Heart right ventricle (tissue), 16 donors: ENCODE measurements at regions not wholly inside any gene's neighbourhood (a gene's known extent, or its start where the extent isn't known, plus 50 kb on each side); places are given as distances from the start of the nearest gene placed in this dataset.

ENCODE experiments used
- ATAC-seq, 8 donors: fragments of 200-7000 bp; cut with Tn5 transposase; one replicate each; pipeline ENCODE4 v1.9.1; 2020; ENCODE audit warnings: mild to moderate bottlenecking in 8 of 8, moderate library complexity in 8 of 8, moderate number of reproducible peaks in 1 of 8
- DNase-seq, 2 donors: peaks; one replicate each; pipeline ENCODE4 v3.0.0-alpha.2; 2020
- H3K27ac ChIP-seq, 10 donors: fragments of 200-600 bp; sonication (generic) in 2 of 10; one replicate each; pipeline versions ENCODE4 v1.5.0 to v1.8.0; 2020 to 2022; ENCODE audit warnings: mild to moderate bottlenecking in 3 of 10
- H3K27me3 ChIP-seq, 7 donors: fragments of 200-600 bp; one replicate each; pipeline ENCODE4 v1.8.0; 2021 to 2022; ENCODE audit warnings: mild to moderate bottlenecking in 2 of 7
- H3K36me3 ChIP-seq, 9 donors: fragments of 200-600 bp; sonication (generic) in 1 of 9; one replicate each; pipeline versions ENCODE4 v1.5.0 to v1.8.0; 2020 to 2022; ENCODE audit warnings: mild to moderate bottlenecking in 2 of 9
- H3K4me1 ChIP-seq, 9 donors: fragments of 200-600 bp; sonication (generic) in 1 of 9; one replicate each; pipeline versions ENCODE4 v1.5.0 to v1.8.0; 2020 to 2022; ENCODE audit warnings: mild to moderate bottlenecking in 4 of 9
- H3K4me3 ChIP-seq, 10 donors: fragments of 200-600 bp; sonication (generic) in 2 of 10; one replicate each; pipeline versions ENCODE4 v1.5.0 to v1.8.0; 2020 to 2022; ENCODE audit warnings: mild to moderate bottlenecking in 7 of 10, moderate library complexity in 2 of 10
- H3K9me3 ChIP-seq, 11 donors: fragments of 200-600 bp in 10 of 11; sonication (generic) in 2 of 11; one replicate each; pipeline versions ENCODE4 v1.5.0 to v1.8.0; 2013 to 2022; ENCODE audit warnings: mild to moderate bottlenecking in 2 of 11, control low read depth in 1 of 11, moderate library complexity in 1 of 11
- WGBS, 2 donors: extraction: QIAGEN DNeasy Blood & Tissue Kit; methylation state at CpG; one replicate each; pipeline ENCODE4 v1.1.7; 2013; ENCODE audit warnings: inconsistent platforms in 1 of 2; 5-methylcytosine and 5-hydroxymethylcytosine counted together
- intact Hi-C, 10 donors: fragments of 100-400 bp; cut with DNase I; formaldehyde crosslinking; loops; one replicate each; pipeline versions ENCODE4 v1.11.1 to v1.14.2; 2022
- TF ChIP-seq, protein P1 (sequence below), 9 donors: fragments of 200-600 bp; sonication (generic) in 2 of 9; IDR thresholded peaks; one replicate each; pipeline versions ENCODE4 v1.5.0 to v1.8.0; 2021 to 2022; ENCODE audit warnings: antibody characterized with exemption in 9 of 9, mild to moderate bottlenecking in 5 of 9, moderate library complexity in 1 of 9
- donor health status: Arrhythmogenic right ventricular cardiomyopathy.
- donor health status: ischemic (EF 13 %, LVEDD 7.1; RV severe dilation, severe dysfunction).
- donor health status: healthy with polysubstance abuse.
- donor health status: DM: no; HTN: yes; CAD: no.
- donor health status: DM: no; HTN: no; CAD: no.
- donor health status: ischemic (EF 25% LVEDD 6.9; RV normal size, moderate dysfunction).
- donor health status: ischemic (EF 25% LVEDD 5.7; RV mildly dilated, moderate dysfunction).
- donor health status: healthy.
- donor health status: DM: yes; HTN: yes; CAD: no.
- donor health status: Ischemic cardiomyopathy.
- donor health status: ischemic (EF 35%, LVEDD 5.7; RV mildly dilated, moderate dysfunction).
- donor health status: nonischemic (EF 11% LVEDD 7.7; RV severe dilation, severe dysfunction).
- donor health status: DM: yes; HTN: yes; CAD: no.
- donor health status: PGD.
- donor health status: ischemic (EF 29% LVEDD 5.4; RV normal size, mild dysfunction).
- donor health status: nonischemic (EF 23%, LVEDD 6.1; RV moderate dilation, normal function).

DNA sequence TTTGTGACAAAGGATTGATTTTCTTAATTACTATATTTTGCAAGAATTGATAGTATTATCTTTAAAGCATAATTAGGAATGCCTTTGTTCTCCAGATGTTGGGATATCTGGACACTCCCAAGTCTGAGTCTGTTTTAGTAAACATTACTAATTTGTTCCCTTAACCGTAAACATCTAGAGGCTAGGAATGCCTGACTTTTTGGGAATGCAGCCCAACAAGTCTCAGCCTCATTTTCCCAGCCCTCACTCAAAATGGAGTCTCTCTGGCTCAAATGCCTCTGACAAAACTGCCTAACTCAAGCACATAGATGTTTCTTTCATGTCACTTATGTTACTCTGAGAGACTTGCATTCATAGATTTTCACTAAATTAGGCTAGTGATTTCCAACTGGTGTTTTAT is 297.0 kb upstream of the CLNK start:
- H3K4me1 ChIP-seq = no peaks in the 10 kb centered on the region
- DNase-seq (no peak), ATAC-seq (no peak)
- no peaks in the 10 kb centered on the region for H3K36me3 ChIP-seq
- intact Hi-C loops = no loop called here
- H3K4me3 ChIP-seq = no peak overlapping the region
- H3K27ac ChIP-seq = no peak overlapping the region
- TF ChIP-seq, protein P1, sequence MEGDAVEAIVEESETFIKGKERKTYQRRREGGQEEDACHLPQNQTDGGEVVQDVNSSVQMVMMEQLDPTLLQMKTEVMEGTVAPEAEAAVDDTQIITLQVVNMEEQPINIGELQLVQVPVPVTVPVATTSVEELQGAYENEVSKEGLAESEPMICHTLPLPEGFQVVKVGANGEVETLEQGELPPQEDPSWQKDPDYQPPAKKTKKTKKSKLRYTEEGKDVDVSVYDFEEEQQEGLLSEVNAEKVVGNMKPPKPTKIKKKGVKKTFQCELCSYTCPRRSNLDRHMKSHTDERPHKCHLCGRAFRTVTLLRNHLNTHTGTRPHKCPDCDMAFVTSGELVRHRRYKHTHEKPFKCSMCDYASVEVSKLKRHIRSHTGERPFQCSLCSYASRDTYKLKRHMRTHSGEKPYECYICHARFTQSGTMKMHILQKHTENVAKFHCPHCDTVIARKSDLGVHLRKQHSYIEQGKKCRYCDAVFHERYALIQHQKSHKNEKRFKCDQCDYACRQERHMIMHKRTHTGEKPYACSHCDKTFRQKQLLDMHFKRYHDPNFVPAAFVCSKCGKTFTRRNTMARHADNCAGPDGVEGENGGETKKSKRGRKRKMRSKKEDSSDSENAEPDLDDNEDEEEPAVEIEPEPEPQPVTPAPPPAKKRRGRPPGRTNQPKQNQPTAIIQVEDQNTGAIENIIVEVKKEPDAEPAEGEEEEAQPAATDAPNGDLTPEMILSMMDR (IDR thresholded peaks at IDR 0.05) = no peak
- 47 to 56% methylated on average over 1 of the region's 1 CpG for WGBS, 2 donors
- H3K27me3 ChIP-seq = no peaks in the 10 kb centered on the region
- H3K9me3 ChIP-seq = no peaks in the 10 kb centered on the region

DNA sequence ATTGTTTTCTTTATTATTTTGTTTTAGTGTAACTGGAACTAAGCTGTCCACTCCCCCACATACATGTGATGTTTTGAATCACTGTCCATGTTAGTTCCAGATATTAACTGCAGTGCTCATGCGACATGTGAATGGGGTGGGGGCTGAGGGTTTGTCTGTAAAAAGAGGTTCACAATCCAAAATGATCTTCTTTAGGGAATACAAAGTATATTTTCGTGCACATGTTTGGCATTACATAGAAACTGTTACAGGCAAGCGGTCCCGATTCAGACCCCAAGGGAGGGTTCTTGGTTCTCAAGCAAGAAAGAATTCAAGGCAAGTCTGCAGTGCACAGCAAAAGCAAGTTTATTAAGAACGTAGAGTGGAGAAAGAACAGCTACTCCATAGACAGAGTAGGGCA is 296.5 kb upstream of the CLNK start:
- no peaks in the 10 kb centered on the region for H3K4me1 ChIP-seq
- TF ChIP-seq, protein P1 (IDR thresholded peaks at IDR 0.05) = no peak
- H3K9me3 ChIP-seq = no peaks in the 10 kb centered on the region
- H3K36me3 ChIP-seq = no peaks in the 10 kb centered on the region
- DNase-seq (no peak), ATAC-seq (no peak)
- intact Hi-C loops = no loop called here
- H3K27ac ChIP-seq = no peak overlapping the region
- no peak overlapping the region for H3K4me3 ChIP-seq
- WGBS, 2 donors = 60 to 68% methylated on average over 5 of the region's 5 CpGs
- no peaks in the 10 kb centered on the region for H3K27me3 ChIP-seq

DNA sequence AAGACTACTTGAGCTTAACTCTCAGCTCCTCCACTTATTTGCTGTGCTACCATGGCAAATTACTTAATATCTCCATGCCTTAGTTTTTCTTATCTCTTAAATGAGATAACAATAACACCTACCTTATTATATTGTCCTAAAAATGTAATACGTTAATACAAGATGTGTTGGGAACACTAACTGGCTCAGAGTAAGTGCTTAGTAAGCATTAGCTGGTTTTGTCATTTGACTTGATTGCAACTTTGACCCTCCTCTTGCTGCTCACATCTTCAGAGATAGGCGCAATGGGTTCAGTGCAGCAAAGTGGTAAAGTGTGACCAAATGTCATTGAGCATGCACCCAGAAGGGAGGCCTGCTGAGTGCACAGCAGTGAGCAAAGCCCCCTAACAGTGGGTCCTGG is 294.5 kb upstream of the CLNK start:
- 89 to 90% methylated on average over 2 of the region's 2 CpGs for WGBS, 2 donors
- Histone ChIP-seq H3K4me3 (no peak overlapping the region), H3K4me1 (no peaks in the 10 kb centered on the region), H3K36me3 (no peaks in the 10 kb centered on the region), H3K27me3 (peaks cover 0 to 5% (median 0%) of the 10 kb centered on the region in 7 donors), H3K27ac (no peak overlapping the region), H3K9me3 (no peaks in the 10 kb centered on the region)
- ATAC-seq = no peak
- TF ChIP-seq, protein P1 (IDR thresholded peaks at IDR 0.05) = no peak
- intact Hi-C loops = no loop called here
- no peak for DNase-seq

DNA sequence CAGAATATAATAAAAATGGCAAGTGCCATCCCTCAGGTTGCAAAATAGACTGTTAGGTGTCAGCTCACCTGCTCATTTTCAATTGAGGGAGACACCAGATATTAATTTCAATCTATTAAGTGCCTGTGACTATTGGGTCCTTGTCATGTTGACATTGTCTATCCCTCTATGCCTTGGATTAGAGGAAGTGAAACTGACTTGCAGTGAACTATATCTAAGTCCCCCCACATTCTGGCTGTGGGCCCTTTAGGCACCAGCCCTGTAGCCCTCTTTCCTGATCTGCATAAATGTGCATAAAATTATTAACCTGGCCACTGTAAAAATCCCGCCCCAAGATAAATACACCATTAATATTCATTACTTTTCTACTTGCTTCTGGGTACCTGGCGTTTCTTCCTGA is 293.0 kb upstream of the CLNK start:
- Histone ChIP-seq H3K4me1 (no peaks in the 10 kb centered on the region), H3K27me3 (peaks cover 0 to 5% (median 0%) of the 10 kb centered on the region in 7 donors), H3K27ac (no peak overlapping the region), H3K9me3 (no peaks in the 10 kb centered on the region), H3K36me3 (no peaks in the 10 kb centered on the region), H3K4me3 (no peak overlapping the region)
- DNase-seq = no peak
- intact Hi-C loops = no loop called here
- ATAC-seq = no peak
- TF ChIP-seq, protein P1 (IDR thresholded peaks at IDR 0.05) = no peak
- WGBS, 2 donors = 84 to 90% methylated on average over 2 of the region's 2 CpGs

DNA sequence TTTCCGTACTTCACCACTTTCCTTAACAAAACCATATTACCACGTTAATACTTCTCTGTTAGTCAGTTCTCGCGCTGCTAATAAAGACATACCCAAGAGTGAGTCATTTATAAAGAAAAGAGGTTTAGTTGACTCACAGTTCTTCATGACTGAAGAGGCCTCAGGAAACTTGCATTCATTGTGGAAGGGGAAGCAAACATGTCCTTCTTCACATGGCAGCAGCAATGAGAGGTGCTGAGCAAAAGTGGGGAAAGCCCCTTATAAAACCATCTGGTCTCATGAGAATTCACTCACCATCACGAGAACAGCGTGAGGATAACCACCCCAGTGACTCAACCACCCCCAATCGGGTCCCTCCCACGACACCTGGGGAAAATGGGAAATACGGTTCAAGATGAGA is 289.8 kb upstream of the CLNK start:
- ATAC-seq (no peak), DNase-seq (no peak)
- peaks cover 0 to 7% (median 0%) of the 10 kb centered on the region in 7 donors for H3K27me3 ChIP-seq
- no peak overlapping the region for H3K4me3 ChIP-seq
- H3K36me3 ChIP-seq = no peaks in the 10 kb centered on the region
- WGBS, 2 donors = 92 to 96% methylated on average over 9 of the region's 9 CpGs
- no peaks in the 10 kb centered on the region for H3K4me1 ChIP-seq
- no peaks in the 10 kb centered on the region for H3K9me3 ChIP-seq
- TF ChIP-seq, protein P1 (IDR thresholded peaks at IDR 0.05) = no peak
- H3K27ac ChIP-seq = no peak overlapping the region
- intact Hi-C loops = no loop called here
